Psoas muscle (tissue), 7 donors: ENCODE measurements at regions not wholly inside any gene's neighbourhood (a gene's known extent, or its start where the extent isn't known, plus 50 kb on each side); places are given as distances from the start of the nearest gene placed in this dataset.

Experiments used
- ATAC-seq, 4 donors: fragments of 200-7000 bp; cut with Tn5 transposase; one replicate each; pipeline ENCODE4 v1.9.1; 2020; ENCODE audit warnings: moderate library complexity in 3 of 4, mild to moderate bottlenecking in 2 of 4
- DNase-seq, 2 donors: peaks; one replicate each; pipeline ENCODE4 v3.0.0-alpha.2; 2020
- H3K27ac ChIP-seq: fragments of 200-600 bp; one replicate; pipeline ENCODE4 v1.8.0; 2022
- H3K27me3 ChIP-seq, 3 donors: fragments of 200-600 bp in 1 of 3; one replicate each; pipeline versions ENCODE4 v1.6.1 to v1.8.0; 2013 to 2022; ENCODE audit warnings: low read length in 2 of 3, mild to moderate bottlenecking in 2 of 3, moderate library complexity in 1 of 3; ENCODE audit not compliant: insufficient read depth in 3 of 3
- H3K36me3 ChIP-seq, 2 donors: fragments of 200-600 bp in 1 of 2; one replicate each; pipeline versions ENCODE4 v1.6.1 to v1.8.0; 2013 to 2022; ENCODE audit warnings: low read depth in 1 of 2, mild to moderate bottlenecking in 1 of 2, moderate library complexity in 1 of 2; ENCODE audit not compliant: insufficient read depth in 1 of 2
- H3K4me1 ChIP-seq: fragments of 200-600 bp; one replicate; pipeline ENCODE4 v1.8.0; 2022
- H3K4me3 ChIP-seq: fragments of 200-600 bp; one replicate; pipeline ENCODE4 v1.8.0; 2022; ENCODE audit warnings: mild to moderate bottlenecking
- H3K9me3 ChIP-seq: fragments of 200-600 bp; one replicate; pipeline ENCODE4 v1.8.0; 2022
- CTCF ChIP-seq: fragments of 200-600 bp; IDR thresholded peaks from one replicate; pipeline ENCODE4 v1.8.0; 2022; ENCODE audit warnings: antibody characterized with exemption
- WGBS, 3 donors: extraction: QIAGEN DNeasy Blood & Tissue Kit; methylation state at CpG; one replicate each; pipeline versions ENCODE4 v1.1.6 to v1.1.7; 2013; 5-methylcytosine and 5-hydroxymethylcytosine counted together
- intact Hi-C, 2 donors: fragments of 100-400 bp; cut with DNase I; formaldehyde crosslinking; loops; one replicate each; pipeline versions ENCODE4 v1.11.0 to v1.14.2; 2022
- donor health status: healthy with polysubstance abuse.
- donor health status: DM: no; HTN: no; CAD: no; lungs with moderate emphysema.
- donor health status: Bipolar disorder and iron deficiency.
- donor health status: healthy.
- donor health status: DM: yes; HTN: yes; CAD: no.
- donor health status: DM: no; HTN: no; CAD: no.
- donor health status: DM: yes; HTN: yes; CAD: no.

- no peak for TF ChIP-seq CTCF
- intact Hi-C loops = no loop called here
- DNase-seq = no peak
- Histone ChIP-seq H3K36me3 (no peaks in the 10 kb centered on the region), H3K27ac (no peak overlapping the region), H3K4me1 (no peaks in the 10 kb centered on the region), H3K4me3 (no peak overlapping the region), H3K27me3 (no peaks in the 10 kb centered on the region), H3K9me3 (peaks cover 3% of the 10 kb centered on the region)
- no peak for ATAC-seq
- 75 to 88% (median 88%) methylated on average over 4 of the region's 4 CpGs for WGBS, 3 donors
Measured at GRCh38 chr18:65298422-65298821, 452.4 kb upstream of the CDH7 start.

- WGBS, 3 donors = 77 to 81% (median 80%) methylated on average over 5 of the region's 5 CpGs
Measured at GRCh38 chr18:65288908-65289307, 461.9 kb upstream of the CDH7 start.

DNA sequence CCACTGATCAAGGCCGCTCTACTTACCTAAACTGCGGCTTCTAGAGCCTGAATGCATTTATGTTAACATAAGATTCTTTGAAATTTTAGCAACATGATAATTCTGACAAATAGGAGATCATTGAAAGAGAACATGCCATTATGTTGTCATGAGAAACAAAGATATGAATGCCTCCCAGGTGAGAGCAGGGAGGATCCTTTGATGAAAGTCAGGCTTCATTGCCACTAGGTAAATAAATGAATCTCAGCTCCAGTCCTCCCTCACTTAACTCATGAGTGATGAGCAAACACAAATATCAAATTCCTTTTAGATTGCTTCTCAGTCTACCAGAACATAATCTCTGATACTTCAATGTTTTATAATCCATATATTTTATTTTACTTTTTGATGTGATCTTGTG, 463.2 kb upstream of the CDH7 start:
- 93 to 95% (median 94%) methylated on average over 2 of the region's 2 CpGs for WGBS, 3 donors
- Histone ChIP-seq H3K27ac (no peak overlapping the region), H3K9me3 (no peaks in the 10 kb centered on the region), H3K27me3 (no peaks in the 10 kb centered on the region), H3K4me3 (no peak overlapping the region), H3K4me1 (no peaks in the 10 kb centered on the region), H3K36me3 (no peaks in the 10 kb centered on the region)
- DNase-seq (no peak), ATAC-seq (no peak)
- no peak for TF ChIP-seq CTCF
- intact Hi-C loops = no loop called here

More at GRCh38 chr18:65288908-65289307, 461.9 kb upstream of the CDH7 start:
- Histone ChIP-seq H3K27ac (no peak overlapping the region), H3K9me3 (no peaks in the 10 kb centered on the region), H3K27me3 (no peaks in the 10 kb centered on the region), H3K36me3 (no peaks in the 10 kb centered on the region), H3K4me1 (no peaks in the 10 kb centered on the region), H3K4me3 (no peak overlapping the region)
- intact Hi-C loops = no loop called here
- DNase-seq (no peak), ATAC-seq (no peak)
- no peak for TF ChIP-seq CTCF

DNA sequence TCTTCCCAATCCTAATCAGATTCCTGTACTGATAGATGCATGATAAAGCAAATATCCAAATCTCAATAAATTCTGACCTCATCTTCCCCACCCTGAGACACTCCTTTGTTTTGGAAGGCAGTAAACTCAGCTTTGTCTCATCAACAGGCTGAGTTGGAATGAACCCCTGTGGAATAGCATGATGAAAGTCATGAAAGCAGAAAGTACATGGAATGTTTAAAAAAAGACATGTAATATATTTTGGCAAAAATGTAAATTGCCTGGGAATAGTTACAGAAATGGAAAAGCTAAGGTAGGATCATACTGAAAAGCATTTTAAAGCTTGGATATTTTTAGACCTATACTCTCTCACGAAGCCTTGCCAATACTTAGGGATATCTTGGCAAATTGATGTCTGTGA, 468.7 kb upstream of the CDH7 start:
- intact Hi-C loops = no loop called here
- peaks cover 0 to 2% (median 0%) of the 10 kb centered on the region in 3 donors for H3K27me3 ChIP-seq
- H3K27ac ChIP-seq = no peak overlapping the region
- no peaks in the 10 kb centered on the region for H3K36me3 ChIP-seq
- DNase-seq = no peak
- H3K9me3 ChIP-seq = no peaks in the 10 kb centered on the region
- WGBS, 3 donors = 46 to 61% (median 60%) methylated on average over 1 of the region's 1 CpG
- H3K4me3 ChIP-seq = no peak overlapping the region
- no peak for ATAC-seq
- no peaks in the 10 kb centered on the region for H3K4me1 ChIP-seq
- no peak for TF ChIP-seq CTCF

- WGBS, 3 donors = 84 to 91% (median 89%) methylated on average over 4 of the region's 4 CpGs
- ATAC-seq (no peak), DNase-seq (no peak)
- TF ChIP-seq CTCF = no peak
- intact Hi-C loops = no loop called here
- H3K4me3 ChIP-seq = no peak overlapping the region
- peaks cover 0 to 2% (median 0%) of the 10 kb centered on the region in 3 donors for H3K27me3 ChIP-seq
- no peaks in the 10 kb centered on the region for H3K4me1 ChIP-seq
- H3K9me3 ChIP-seq = no peaks in the 10 kb centered on the region
- H3K36me3 ChIP-seq = no peaks in the 10 kb centered on the region
- no peak overlapping the region for H3K27ac ChIP-seq
Measured at GRCh38 chr18:65279668-65280305, 471.0 kb upstream of the CDH7 start.
